LNCAP (cell line): ENCODE measurements at regions not wholly inside any gene's neighbourhood (a gene's known extent, or its start where the extent isn't known, plus 50 kb on each side); places are given as distances from the start of the nearest gene placed in this dataset.

Experiments used
- TF ChIP-seq, protein P1 (sequence below): fragments of 450-650 bp; IDR thresholded peaks from 2 replicates; pipeline ENCODE4 v1.5.1; 2017; ENCODE audit warnings: mild to moderate bottlenecking

DNA sequence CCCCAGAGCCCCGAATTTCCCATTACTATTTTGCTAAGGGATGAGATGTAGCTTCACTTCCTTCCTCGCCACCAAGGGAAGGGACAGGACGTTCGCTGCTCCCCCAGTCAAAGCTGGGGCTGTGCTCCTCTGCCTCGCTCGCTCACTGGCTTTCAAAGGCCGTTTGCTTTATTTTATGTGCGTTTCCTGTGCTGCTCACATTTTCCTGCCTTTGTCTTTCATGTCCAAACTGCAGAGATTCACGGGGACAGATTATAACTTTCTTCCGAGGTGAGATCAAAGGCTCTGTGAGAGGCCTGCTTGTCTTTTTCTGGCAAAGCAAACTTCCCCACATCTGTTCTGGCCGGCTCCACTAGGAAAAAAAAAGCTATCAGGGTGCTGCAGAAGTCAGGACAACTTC, 76.0 kb upstream of the FZD10 start:
- TF ChIP-seq, protein P1, sequence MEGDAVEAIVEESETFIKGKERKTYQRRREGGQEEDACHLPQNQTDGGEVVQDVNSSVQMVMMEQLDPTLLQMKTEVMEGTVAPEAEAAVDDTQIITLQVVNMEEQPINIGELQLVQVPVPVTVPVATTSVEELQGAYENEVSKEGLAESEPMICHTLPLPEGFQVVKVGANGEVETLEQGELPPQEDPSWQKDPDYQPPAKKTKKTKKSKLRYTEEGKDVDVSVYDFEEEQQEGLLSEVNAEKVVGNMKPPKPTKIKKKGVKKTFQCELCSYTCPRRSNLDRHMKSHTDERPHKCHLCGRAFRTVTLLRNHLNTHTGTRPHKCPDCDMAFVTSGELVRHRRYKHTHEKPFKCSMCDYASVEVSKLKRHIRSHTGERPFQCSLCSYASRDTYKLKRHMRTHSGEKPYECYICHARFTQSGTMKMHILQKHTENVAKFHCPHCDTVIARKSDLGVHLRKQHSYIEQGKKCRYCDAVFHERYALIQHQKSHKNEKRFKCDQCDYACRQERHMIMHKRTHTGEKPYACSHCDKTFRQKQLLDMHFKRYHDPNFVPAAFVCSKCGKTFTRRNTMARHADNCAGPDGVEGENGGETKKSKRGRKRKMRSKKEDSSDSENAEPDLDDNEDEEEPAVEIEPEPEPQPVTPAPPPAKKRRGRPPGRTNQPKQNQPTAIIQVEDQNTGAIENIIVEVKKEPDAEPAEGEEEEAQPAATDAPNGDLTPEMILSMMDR = no peak

GRCh38 chr12:130086797-130087196, 75.5 kb upstream of the FZD10 start:
- TF ChIP-seq, protein P1 = no peak

DNA sequence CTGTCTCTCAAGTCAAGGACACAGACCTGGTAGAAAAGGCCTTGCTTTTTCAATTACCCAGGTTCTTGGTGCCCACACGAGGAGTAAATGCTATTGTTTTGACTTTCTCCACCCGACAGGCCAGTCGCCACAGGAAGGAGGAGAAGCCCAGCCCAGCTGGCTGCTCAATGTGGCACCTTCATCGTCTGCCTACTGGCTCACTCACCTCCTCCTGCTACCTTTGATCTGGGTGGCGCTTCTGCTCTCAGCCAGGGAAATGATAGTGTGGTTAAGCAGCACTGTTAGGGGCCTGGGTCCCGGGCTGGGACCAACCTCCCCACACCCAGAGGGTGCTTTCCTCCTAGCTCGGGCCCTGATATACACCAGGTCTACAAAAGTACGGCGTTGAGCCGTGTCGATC, 75.0 kb upstream of the FZD10 start:
- TF ChIP-seq, protein P1 = no peak

GRCh38 chr12:130088504-130088903, 73.8 kb upstream of the FZD10 start:
- TF ChIP-seq, protein P1 = no peak

GRCh38 chr12:130090542-130090941, 71.7 kb upstream of the FZD10 start:
- TF ChIP-seq, protein P1 = no peak

DNA sequence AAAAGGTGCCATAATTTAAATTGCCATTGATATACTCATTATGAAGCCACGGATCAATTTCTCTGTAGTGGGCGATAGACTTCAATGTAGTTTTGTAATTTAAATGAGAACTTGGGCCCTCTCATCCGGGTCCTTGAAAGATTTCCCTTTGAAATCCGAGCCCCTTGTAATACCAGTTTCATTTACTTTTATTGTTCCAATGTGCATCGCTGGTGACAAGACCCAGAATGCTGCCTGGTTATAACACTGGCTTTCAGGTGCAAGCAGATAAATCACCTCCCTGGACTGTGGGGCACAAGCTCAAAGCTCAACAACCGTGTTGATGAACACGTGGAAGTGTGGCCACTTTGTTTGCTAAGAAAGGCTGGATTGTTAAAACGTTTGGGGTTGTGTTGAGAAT, 68.9 kb upstream of the FZD10 start:
- TF ChIP-seq, protein P1 = no peak

DNA sequence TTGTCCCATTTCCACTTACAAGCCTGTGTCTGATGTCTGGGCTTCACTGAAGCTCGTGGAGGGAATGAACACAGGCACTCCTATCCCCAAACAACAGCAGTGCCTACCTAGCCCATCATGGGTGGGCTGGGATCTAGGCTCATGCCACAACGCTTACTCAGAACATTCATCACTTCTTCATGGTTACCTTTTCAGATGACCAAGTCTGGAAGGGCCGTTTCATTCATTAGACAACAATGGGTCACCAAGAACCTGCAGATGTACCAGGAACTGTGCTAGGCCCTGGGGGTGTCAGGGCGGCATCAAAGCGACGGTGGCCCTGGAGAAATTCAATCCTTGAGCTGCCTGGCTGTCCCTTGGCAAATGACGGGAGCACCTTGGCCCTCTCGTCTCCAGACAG, 64.9 kb upstream of the FZD10 start:
- TF ChIP-seq, protein P1 = no peak

- TF ChIP-seq, protein P1 = no peak
These were observed 64.4 kb upstream of the FZD10 start for GRCh38 chr12:130097798-130098255.
